ENCODE measurements at regions not wholly inside any gene's neighbourhood (a gene's known extent, or its start where the extent isn't known, plus 50 kb on each side); places are given as distances from the start of the nearest gene placed in this dataset.

- DNase-seq (ENCODE audit: low read depth, low spot score) = no peak
- ATAC-seq = no peak
- TF ChIP-seq CTCF (IDR thresholded peaks at IDR 0.05) (no peak), TCF7L2 (IDR thresholded peaks at IDR 0.05; ENCODE audit: low read depth, low read length) (no peak), SIN3A (IDR thresholded peaks at IDR 0.05; ENCODE audit: borderline replicate concordance, insufficient read depth, low read depth, low read length) (no peak), POLR2AphosphoS5 (IDR thresholded peaks at IDR 0.05; ENCODE audit: low read depth, low read length) (no peak), REST (IDR thresholded peaks at IDR 0.05; ENCODE audit: insufficient read depth in 1 of 2, low read depth in 2 of 2, low read length in 1 of 2) (no peak)
- H3K36me3 ChIP-seq (ENCODE audit: control insufficient read depth, insufficient read depth, low read length) = no peaks in the 10 kb centered on the region
- BruUV-seq (replicated peaks) = no TSS peak
- intact Hi-C loops (cut with micrococcal nuclease; ENCODE audit: unreplicated experiment) (no loop called here), in situ Hi-C loops (cut with HindIII; ENCODE audit: low pct_unique_long_range_greater_than_20kb, low sequenced_read_pairs) (no loop called here)
- ChIA-PET CTCF (no interaction called here), POLR2A (no interaction called here)
- peaks cover 8% of the 10 kb centered on the region; the same call in 1 of the 2 replicates for H3K27me3 ChIP-seq (ENCODE audit: control insufficient read depth, insufficient read depth, low read length)
- no peaks in the 10 kb centered on the region for H3K9me3 ChIP-seq (ENCODE audit: control insufficient read depth, insufficient read depth, low read depth, low read length)
- H3K4me1 ChIP-seq (ENCODE audit: control insufficient read depth, insufficient read depth, low read length) = no peaks in the 10 kb centered on the region
- no peak overlapping the region for H3K4me3 ChIP-seq (ENCODE audit: low read depth in 2 of 2, low read length in 2 of 2)
- H3K27ac ChIP-seq (ENCODE audit: low read length) = no peak overlapping the region
Measured at GRCh38 chr16:55179852-55180585, 144.0 kb upstream of the IRX6 start.

- ATAC-seq (no peak), DNase-seq (ENCODE audit: low read depth, low spot score) (no peak)
- ChIA-PET POLR2A (no interaction called here), CTCF (no interaction called here)
- TF ChIP-seq REST (IDR thresholded peaks at IDR 0.05; ENCODE audit: insufficient read depth in 1 of 2, low read depth in 2 of 2, low read length in 1 of 2) (no peak), CTCF (IDR thresholded peaks at IDR 0.05) (no peak), SIN3A (IDR thresholded peaks at IDR 0.05; ENCODE audit: borderline replicate concordance, insufficient read depth, low read depth, low read length) (no peak), TCF7L2 (IDR thresholded peaks at IDR 0.05; ENCODE audit: low read depth, low read length) (no peak), POLR2AphosphoS5 (IDR thresholded peaks at IDR 0.05; ENCODE audit: low read depth, low read length) (no peak)
- no peak overlapping the region for H3K4me3 ChIP-seq (ENCODE audit: low read depth in 2 of 2, low read length in 2 of 2)
- intact Hi-C loops (cut with micrococcal nuclease; ENCODE audit: unreplicated experiment) = no loop called here
- no TSS peak for BruUV-seq (replicated peaks)
- in situ Hi-C loops (cut with HindIII; ENCODE audit: low pct_unique_long_range_greater_than_20kb, low sequenced_read_pairs) = no loop called here
- H3K9me3 ChIP-seq (ENCODE audit: control insufficient read depth, insufficient read depth, low read depth, low read length) = no peaks in the 10 kb centered on the region
- H3K27me3 ChIP-seq (ENCODE audit: control insufficient read depth, insufficient read depth, low read length) = peaks cover 17% of the 10 kb centered on the region
- H3K27ac ChIP-seq (ENCODE audit: low read length) = no peak overlapping the region
- no peaks in the 10 kb centered on the region for H3K4me1 ChIP-seq (ENCODE audit: control insufficient read depth, insufficient read depth, low read length)
- H3K36me3 ChIP-seq (ENCODE audit: control insufficient read depth, insufficient read depth, low read length) = no peaks in the 10 kb centered on the region
Measured at GRCh38 chr16:55184052-55184451, 140.0 kb upstream of the IRX6 start.

Data from Panc1 (cell line).